Keratinocyte (primary cell): ENCODE measurements at regions not wholly inside any gene's neighbourhood (a gene's known extent, or its start where the extent isn't known, plus 50 kb on each side); places are given as distances from the start of the nearest gene placed in this dataset.

Source experiments
- DNase-seq: peaks from one replicate; pipeline ENCODE4 v3.0.0-alpha.2; 2011; ENCODE audit warnings: low read depth, missing footprints, low spot score
- FAIRE-seq: peaks from 2 replicates; lab custom pipeline; 2011; peaks lifted over from hg19 to GRCh38; lab: Jason Lieb, UNC
- H2AFZ ChIP-seq: 2 replicates; pipeline ENCODE4 v1.6.0; 2012; ENCODE audit warnings: low read length, control low read depth, inconsistent platforms; ENCODE audit not compliant: control insufficient read depth
- H3K27ac ChIP-seq: 2 replicates; pipeline ENCODE4 v1.5.1; 2011; ENCODE audit warnings: low read length; ENCODE audit not compliant: control insufficient read depth, insufficient read depth
- H3K27me3 ChIP-seq: 3 replicates; pipeline ENCODE4 v1.6.0; 2011; ENCODE audit warnings: low read length; ENCODE audit not compliant: control insufficient read depth, insufficient read depth; ENCODE audit errors: extremely low read depth
- H3K36me3 ChIP-seq, 2 experiments: 2 replicates in 1 of 2; 3 replicates in 1 of 2; pipeline ENCODE4 v1.5.1; 2011; ENCODE audit warnings: low read length in 2 of 2, mild to moderate bottlenecking in 1 of 2; ENCODE audit not compliant: control insufficient read depth in 2 of 2, insufficient read depth in 2 of 2; ENCODE audit errors: extremely low read depth in 1 of 2
- H3K4me1 ChIP-seq: 3 replicates; pipeline ENCODE4 v1.5.1; 2011; ENCODE audit warnings: low read length; ENCODE audit not compliant: control insufficient read depth, insufficient read depth; ENCODE audit errors: extremely low read depth
- H3K4me2 ChIP-seq: 3 replicates; pipeline ENCODE4 v1.6.0; 2011; ENCODE audit warnings: low read depth, low read length; ENCODE audit not compliant: control insufficient read depth, insufficient read depth; ENCODE audit errors: extremely low read depth
- H3K4me3 ChIP-seq, 3 experiments: fragments of 200-600 bp in 1 of 3; sonication (generic) in 1 of 3; 2 replicates in 2 of 3; 3 replicates in 1 of 3; pipeline ENCODE4 v1.5.1; 2011 to 2016; ENCODE audit warnings: low read length in 3 of 3, mild to moderate bottlenecking in 3 of 3, control low read depth in 2 of 3, inconsistent platforms in 1 of 3, low read depth in 1 of 3, mixed read lengths in 1 of 3, mixed run types in 1 of 3, moderate library complexity in 1 of 3; ENCODE audit not compliant: control insufficient read depth in 2 of 3, insufficient read depth in 2 of 3; ENCODE audit errors: extremely low read depth in 1 of 3
- H3K79me2 ChIP-seq: 2 replicates; pipeline ENCODE4 v1.6.0; 2012; ENCODE audit warnings: low read length; ENCODE audit not compliant: control insufficient read depth, insufficient read depth
- H3K9ac ChIP-seq: 3 replicates; pipeline ENCODE4 v1.6.0; 2011; ENCODE audit warnings: low read length; ENCODE audit not compliant: control insufficient read depth, insufficient read depth; ENCODE audit errors: extremely low read depth
- H3K9me1 ChIP-seq: 3 replicates; pipeline ENCODE4 v1.6.0; 2011; ENCODE audit warnings: low read length; ENCODE audit not compliant: control insufficient read depth, insufficient read depth; ENCODE audit errors: extremely low read depth
- H3K9me3 ChIP-seq: 2 replicates; pipeline ENCODE4 v1.5.1; 2012; ENCODE audit warnings: low read depth, low read length; ENCODE audit not compliant: control insufficient read depth
- H4K20me1 ChIP-seq: 3 replicates; pipeline ENCODE4 v1.6.0; 2011; ENCODE audit warnings: low read length; ENCODE audit not compliant: control insufficient read depth, insufficient read depth; ENCODE audit errors: extremely low read depth
- EZH2 ChIP-seq: IDR thresholded peaks from one replicate; pipeline ENCODE4 v1.6.1; 2012; ENCODE audit warnings: inconsistent platforms, mild to moderate bottlenecking, low read length, moderate library complexity
- dilution Hi-C: fragments of 300-500 bp; cut with MboI; formaldehyde crosslinking; loops from one replicate; pipeline ENCODE4 v1.7.0; 2020; ENCODE audit warnings: low sequenced_read_pairs; ENCODE audit not compliant: extremely low pct_ligation_motif_present
- TF ChIP-seq, protein P1 (sequence below), 3 experiments: IDR thresholded peaks in 1 of 3; conservative IDR thresholded peaks in 1 of 3; optimal IDR thresholded peaks in 1 of 3; 2 replicates in 2 of 3; 3 replicates in 1 of 3; pipeline versions ENCODE3 to v1.5.1; 2011; ENCODE audit warnings: low read length in 3 of 3, mild to moderate bottlenecking in 3 of 3, moderate library complexity in 2 of 3, control low read depth in 1 of 3, inconsistent platforms in 1 of 3; ENCODE audit not compliant: insufficient read depth in 2 of 3; ENCODE audit errors: extremely low read depth in 1 of 3

DNA sequence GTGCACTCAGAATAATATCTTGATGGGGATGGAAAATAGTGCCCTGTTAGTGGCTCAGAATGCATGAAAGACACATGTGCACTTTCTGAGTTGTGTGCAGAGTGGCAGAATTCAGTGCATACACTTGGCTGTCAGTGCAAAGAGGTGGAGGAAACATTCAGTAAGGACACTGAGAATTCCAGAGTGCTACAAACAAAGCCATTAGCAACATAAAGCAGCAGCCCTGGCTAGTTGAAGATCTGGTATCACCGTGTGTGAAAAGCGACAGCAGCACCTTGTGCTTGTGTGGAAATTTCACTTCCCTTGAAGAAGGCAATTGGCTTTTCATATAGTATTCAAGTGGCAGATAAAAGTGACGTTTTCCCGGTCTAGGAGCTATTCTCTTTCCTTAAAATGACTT is 810.4 kb downstream of the TRIML1 start:
- Histone ChIP-seq H3K9me1 (no peaks in the 10 kb centered on the region), H3K79me2 (no peaks in the 10 kb centered on the region), H3K36me3 (no peaks in the 10 kb centered on the region), H3K4me1 (no peaks in the 10 kb centered on the region), H4K20me1 (no peaks in the 10 kb centered on the region), H3K4me3 (no peak overlapping the region), H3K9ac (no peak overlapping the region), H3K4me2 (no peak overlapping the region), H3K27me3 (no peaks in the 10 kb centered on the region), H2AFZ (no peak overlapping the region), H3K9me3 (no peaks in the 10 kb centered on the region), H3K27ac (no peak overlapping the region)
- no peak for TF ChIP-seq EZH2
- TF ChIP-seq, protein P1, sequence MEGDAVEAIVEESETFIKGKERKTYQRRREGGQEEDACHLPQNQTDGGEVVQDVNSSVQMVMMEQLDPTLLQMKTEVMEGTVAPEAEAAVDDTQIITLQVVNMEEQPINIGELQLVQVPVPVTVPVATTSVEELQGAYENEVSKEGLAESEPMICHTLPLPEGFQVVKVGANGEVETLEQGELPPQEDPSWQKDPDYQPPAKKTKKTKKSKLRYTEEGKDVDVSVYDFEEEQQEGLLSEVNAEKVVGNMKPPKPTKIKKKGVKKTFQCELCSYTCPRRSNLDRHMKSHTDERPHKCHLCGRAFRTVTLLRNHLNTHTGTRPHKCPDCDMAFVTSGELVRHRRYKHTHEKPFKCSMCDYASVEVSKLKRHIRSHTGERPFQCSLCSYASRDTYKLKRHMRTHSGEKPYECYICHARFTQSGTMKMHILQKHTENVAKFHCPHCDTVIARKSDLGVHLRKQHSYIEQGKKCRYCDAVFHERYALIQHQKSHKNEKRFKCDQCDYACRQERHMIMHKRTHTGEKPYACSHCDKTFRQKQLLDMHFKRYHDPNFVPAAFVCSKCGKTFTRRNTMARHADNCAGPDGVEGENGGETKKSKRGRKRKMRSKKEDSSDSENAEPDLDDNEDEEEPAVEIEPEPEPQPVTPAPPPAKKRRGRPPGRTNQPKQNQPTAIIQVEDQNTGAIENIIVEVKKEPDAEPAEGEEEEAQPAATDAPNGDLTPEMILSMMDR (optimal IDR thresholded peaks at IDR 0.05 in 1 of 3, IDR thresholded peaks at IDR 0.05 in 1 of 3, conservative IDR thresholded peaks at IDR 0.05 in 1 of 3; ENCODE audit: extremely low read depth in 1 of 3, insufficient read depth in 2 of 3, low read length in 3 of 3) = no peak
- dilution Hi-C loops = no loop called here
- no peak for DNase-seq
- FAIRE-seq = no peak

- H3K36me3 ChIP-seq = no peaks in the 10 kb centered on the region
- no peak overlapping the region for H3K4me3 ChIP-seq
- H3K9ac ChIP-seq = no peak overlapping the region
- no peak for TF ChIP-seq EZH2
- TF ChIP-seq, protein P1 (optimal IDR thresholded peaks at IDR 0.05 in 1 of 3, IDR thresholded peaks at IDR 0.05 in 1 of 3, conservative IDR thresholded peaks at IDR 0.05 in 1 of 3; ENCODE audit: extremely low read depth in 1 of 3, insufficient read depth in 2 of 3, low read length in 3 of 3) = no peak
- H4K20me1 ChIP-seq = no peaks in the 10 kb centered on the region
- no peak for DNase-seq
- no peak overlapping the region for H3K4me2 ChIP-seq
- H3K9me3 ChIP-seq = no peaks in the 10 kb centered on the region
- no peak for FAIRE-seq
- dilution Hi-C loops = no loop called here
- H3K79me2 ChIP-seq = no peaks in the 10 kb centered on the region
- H3K27me3 ChIP-seq = no peaks in the 10 kb centered on the region
- no peak overlapping the region for H2AFZ ChIP-seq
- H3K27ac ChIP-seq = no peak overlapping the region
- H3K4me1 ChIP-seq = no peaks in the 10 kb centered on the region
- H3K9me1 ChIP-seq = no peaks in the 10 kb centered on the region
Observed at GRCh38 chr4:188955066-188955465, 815.8 kb downstream of the TRIML1 start.
